Neutrophil (primary cell): ENCODE measurements at regions not wholly inside any gene's neighbourhood (a gene's known extent, or its start where the extent isn't known, plus 50 kb on each side); places are given as distances from the start of the nearest gene placed in this dataset.

Experiments
- H3K27ac ChIP-seq: fragments of 200-600 bp; sonication (generic); 2 replicates; pipeline ENCODE4 v1.5.1; 2016; ENCODE audit warnings: mild to moderate bottlenecking, moderate library complexity
- H3K27me3 ChIP-seq: fragments of 200-600 bp; sonication (generic); 2 replicates; pipeline ENCODE4 v1.6.0; 2016; ENCODE audit warnings: mild to moderate bottlenecking
- H3K36me3 ChIP-seq: fragments of 200-600 bp; sonication (generic); 2 replicates; pipeline ENCODE4 v1.5.1; 2017
- H3K4me1 ChIP-seq, 2 experiments: fragments of 200-600 bp in 1 of 2; sonication (generic) in 1 of 2; 1 replicate in 1 of 2; 2 replicates in 1 of 2; pipeline versions ENCODE4 v1.5.1 to v1.6.1; 2013 to 2016; ENCODE audit warnings: low read depth in 1 of 2, low read length in 1 of 2, mild to moderate bottlenecking in 1 of 2, moderate library complexity in 1 of 2; ENCODE audit not compliant: control insufficient read depth in 1 of 2, insufficient read depth in 1 of 2
- H3K4me3 ChIP-seq, 2 experiments: fragments of 200-600 bp in 1 of 2; sonication (generic) in 1 of 2; 1 replicate in 1 of 2; 2 replicates in 1 of 2; pipeline ENCODE4 v1.5.1; 2013 to 2016; ENCODE audit warnings: low read depth in 1 of 2, low read length in 1 of 2, mild to moderate bottlenecking in 1 of 2, moderate library complexity in 1 of 2
- H3K9me3 ChIP-seq: fragments of 200-600 bp; sonication (generic); 2 replicates; pipeline ENCODE4 v1.5.1; 2016
- CTCF ChIP-seq: fragments of 200-600 bp; sonication (generic); IDR thresholded peaks from 2 replicates; pipeline ENCODE4 v1.5.1; 2016; ENCODE audit warnings: antibody characterized with exemption

- no peaks in the 10 kb centered on the region for H3K27me3 ChIP-seq
- H3K4me3 ChIP-seq, result no peak overlapping the region
- no peaks in the 10 kb centered on the region for H3K9me3 ChIP-seq
- no peaks in the 10 kb centered on the region for H3K36me3 ChIP-seq
- no peak overlapping the region for H3K27ac ChIP-seq
- H3K4me1 ChIP-seq, result no peaks in the 10 kb centered on the region
- no peak for TF ChIP-seq CTCF
Measured at GRCh38 chr6:145350928-145351327, 384.4 kb downstream of the EPM2A start.

- Histone ChIP-seq H3K27me3 (no peaks in the 10 kb centered on the region), H3K27ac (no peak overlapping the region), H3K36me3 (no peaks in the 10 kb centered on the region), H3K4me1 (no peaks in the 10 kb centered on the region), H3K4me3 (no peak overlapping the region), H3K9me3 (no peaks in the 10 kb centered on the region)
- no peak for TF ChIP-seq CTCF
Measured at GRCh38 chr6:145352382-145353080, 382.8 kb downstream of the EPM2A start.

- Histone ChIP-seq H3K9me3 (no peaks in the 10 kb centered on the region), H3K27me3 (no peaks in the 10 kb centered on the region), H3K4me3 (no peak overlapping the region), H3K27ac (no peak overlapping the region), H3K36me3 (no peaks in the 10 kb centered on the region), H3K4me1 (no peaks in the 10 kb centered on the region)
- no peak for TF ChIP-seq CTCF
Measured at GRCh38 chr6:145360865-145361264, 374.5 kb downstream of the EPM2A start.

- H3K36me3 ChIP-seq, result no peaks in the 10 kb centered on the region
- no peak for TF ChIP-seq CTCF
- H3K27me3 ChIP-seq, result no peaks in the 10 kb centered on the region
- no peaks in the 10 kb centered on the region for H3K4me1 ChIP-seq
- no peak overlapping the region for H3K4me3 ChIP-seq
- no peak overlapping the region for H3K27ac ChIP-seq
- no peaks in the 10 kb centered on the region for H3K9me3 ChIP-seq
Measured at GRCh38 chr6:145367149-145367548, 368.2 kb downstream of the EPM2A start.

GRCh38 chr6:145368075-145368474, 367.2 kb downstream of the EPM2A start:
- TF ChIP-seq CTCF, result no peak
- Histone ChIP-seq H3K4me3 (no peak overlapping the region), H3K4me1 (no peaks in the 10 kb centered on the region), H3K27me3 (no peaks in the 10 kb centered on the region), H3K27ac (no peak overlapping the region), H3K36me3 (no peaks in the 10 kb centered on the region), H3K9me3 (no peaks in the 10 kb centered on the region)
